HUES64 (cell line): ENCODE measurements at regions not wholly inside any gene's neighbourhood (a gene's known extent, or its start where the extent isn't known, plus 50 kb on each side); places are given as distances from the start of the nearest gene placed in this dataset.
"Not testable (repeated sequence)": the region's sequence is repeated elsewhere in the genome, so short reads cannot be mapped to it uniquely, and the experiment has no call there.

Source experiments
- H3K27ac ChIP-seq: 2 replicates; pipeline ENCODE4 v1.7.0; 2013; ENCODE audit warnings: low read depth, low read length, inconsistent platforms
- H3K27me3 ChIP-seq: 2 replicates; pipeline ENCODE4 v1.6.1; 2013; ENCODE audit warnings: mild to moderate bottlenecking, low read length; ENCODE audit not compliant: insufficient read depth
- H3K36me3 ChIP-seq: 2 replicates; pipeline ENCODE4 v1.6.1; 2013; ENCODE audit warnings: mild to moderate bottlenecking, low read length; ENCODE audit not compliant: insufficient read depth
- H3K4me1 ChIP-seq: 2 replicates; pipeline ENCODE4 v1.6.1; 2013; ENCODE audit warnings: mild to moderate bottlenecking, low read length, moderate library complexity; ENCODE audit not compliant: insufficient read depth
- H3K4me3 ChIP-seq: 2 replicates; pipeline ENCODE4 v1.5.1; 2013; ENCODE audit warnings: mild to moderate bottlenecking, low read length, moderate library complexity
- H3K9ac ChIP-seq: 2 replicates; pipeline ENCODE4 v1.6.1; 2013; ENCODE audit warnings: mild to moderate bottlenecking, low read depth, low read length
- H3K9me3 ChIP-seq: 2 replicates; pipeline ENCODE4 v1.6.1; 2013; ENCODE audit warnings: low read depth, low read length; ENCODE audit not compliant: insufficient read depth
- WGBS: fragments of 150-250, 120-280 bp; methylation state at CpG from one replicate; pipeline ENCODE4 v1.1.7; 2013; ENCODE audit warnings: missing lambda C conversion rate; 5-methylcytosine and 5-hydroxymethylcytosine counted together

DNA sequence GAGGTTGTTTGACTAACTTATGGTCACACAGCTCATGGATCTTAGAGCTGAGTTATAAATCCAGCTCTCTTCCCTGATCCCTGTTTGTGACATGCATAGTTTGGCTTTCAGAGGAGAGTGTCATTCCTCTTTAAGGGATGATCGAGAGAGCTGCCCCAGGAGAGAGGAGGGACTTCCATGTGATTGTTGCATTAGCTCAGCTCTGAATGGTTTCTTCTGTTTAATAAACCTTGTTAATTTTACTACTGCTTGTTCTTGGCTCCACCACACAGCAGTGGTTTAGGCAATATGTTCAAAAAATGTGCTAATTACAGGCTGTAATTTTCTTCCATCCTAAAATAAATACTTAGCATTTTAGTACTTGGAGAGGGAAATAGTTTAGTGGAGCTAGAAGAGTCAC lies 152.5 kb downstream of the C12orf75 start:
- Histone ChIP-seq H3K9ac (no peak overlapping the region), H3K27me3 (no peaks in the 10 kb centered on the region), H3K9me3 (no peaks in the 10 kb centered on the region), H3K36me3 (no peaks in the 10 kb centered on the region), H3K4me3 (no peak overlapping the region), H3K4me1 (peaks cover 22% of the 10 kb centered on the region), H3K27ac (no peak overlapping the region)
- 87% methylated on average over 1 of the region's 1 CpG for WGBS

DNA sequence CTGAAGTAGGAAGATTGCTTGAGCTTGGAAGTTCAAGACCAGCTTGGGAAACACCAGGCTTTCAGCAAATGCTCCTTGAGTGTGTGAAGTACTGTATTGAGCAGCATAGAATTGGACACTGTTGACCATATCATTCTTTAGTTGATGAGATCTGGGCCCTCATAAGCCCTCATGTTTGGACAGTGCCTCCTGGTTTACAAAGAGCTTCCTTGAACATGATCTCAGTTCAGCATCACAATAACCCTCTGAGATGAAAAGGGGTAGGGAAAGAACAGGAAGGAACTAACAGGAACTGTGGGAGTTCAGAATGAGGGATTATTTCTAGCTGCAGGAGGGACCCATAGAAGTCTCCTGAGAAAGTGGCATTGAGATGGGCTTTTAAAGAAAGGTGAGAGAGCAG lies 153.2 kb downstream of the C12orf75 start:
- H3K9ac ChIP-seq = no peak overlapping the region
- no peak overlapping the region for H3K27ac ChIP-seq
- no peaks in the 10 kb centered on the region for H3K9me3 ChIP-seq
- H3K36me3 ChIP-seq = no peaks in the 10 kb centered on the region
- H3K4me1 ChIP-seq = peaks cover 17% of the 10 kb centered on the region
- H3K27me3 ChIP-seq = no peaks in the 10 kb centered on the region
- H3K4me3 ChIP-seq = no peak overlapping the region

DNA sequence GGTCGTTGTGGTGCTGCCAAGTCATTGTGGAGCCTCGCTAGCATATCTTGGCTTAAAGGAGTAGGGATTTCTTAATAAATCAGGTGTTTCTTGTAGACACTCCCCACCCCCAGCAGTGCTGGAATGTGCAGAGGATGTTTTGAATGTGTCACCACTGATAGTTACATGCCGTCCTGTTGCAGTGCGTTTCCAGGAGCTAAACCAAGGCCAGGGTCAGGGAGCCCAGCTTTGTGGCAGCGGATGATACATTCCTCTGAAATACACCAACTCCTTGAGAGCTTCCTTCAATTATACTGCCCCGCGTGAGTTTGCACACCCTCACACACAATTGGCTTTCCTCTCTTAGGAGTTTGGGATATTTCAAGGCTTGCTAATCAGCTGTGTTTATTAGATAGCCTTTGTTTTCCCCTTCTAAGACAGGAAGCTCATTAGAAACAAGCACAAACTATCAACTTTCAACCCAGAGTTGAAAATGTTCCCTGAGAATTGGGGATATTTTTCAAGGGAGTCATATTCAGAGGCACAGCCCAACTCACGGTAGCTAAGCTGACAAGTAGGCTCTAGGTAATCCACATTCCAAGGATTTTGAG lies 154.9 kb downstream of the C12orf75 start:
- Histone ChIP-seq H3K27me3 (no peaks in the 10 kb centered on the region), H3K27ac (no peak overlapping the region), H3K9me3 (no peaks in the 10 kb centered on the region), H3K36me3 (no peaks in the 10 kb centered on the region), H3K4me3 (no peak overlapping the region), H3K4me1 (peaks cover 5% of the 10 kb centered on the region), H3K9ac (no peak overlapping the region)
- 78% methylated on average over 8 of the region's 8 CpGs for WGBS

DNA sequence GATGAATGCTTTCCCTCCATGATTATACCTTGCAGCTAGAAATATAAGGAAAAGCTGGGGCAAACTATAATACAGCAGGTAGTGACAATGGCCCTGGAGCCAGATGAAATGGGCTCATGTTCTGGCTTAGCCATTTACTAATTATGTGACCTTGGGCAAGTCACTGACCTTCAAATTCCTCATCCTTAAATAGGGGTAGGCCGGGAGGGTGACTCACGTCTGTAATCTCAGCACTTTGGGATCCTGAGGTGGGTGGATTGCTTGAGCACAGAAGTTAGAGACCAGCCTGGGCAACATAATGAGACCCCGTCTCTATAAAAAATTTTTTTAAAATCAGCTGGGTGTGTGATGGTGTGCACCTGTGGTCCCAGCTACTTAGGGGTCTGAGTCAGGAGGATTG lies 155.4 kb downstream of the C12orf75 start:
- Histone ChIP-seq H3K27me3 (no peaks in the 10 kb centered on the region), H3K9ac (no peak overlapping the region), H3K9me3 (no peaks in the 10 kb centered on the region), H3K4me3 (no peak overlapping the region), H3K27ac (no peak overlapping the region), H3K4me1 (0 out of 2 replicates have a peak, but pooled peaks cover under 1% of the 10 kb centered on the region), H3K36me3 (no peaks in the 10 kb centered on the region)
- WGBS = 90% methylated on average over 3 of the region's 3 CpGs

DNA sequence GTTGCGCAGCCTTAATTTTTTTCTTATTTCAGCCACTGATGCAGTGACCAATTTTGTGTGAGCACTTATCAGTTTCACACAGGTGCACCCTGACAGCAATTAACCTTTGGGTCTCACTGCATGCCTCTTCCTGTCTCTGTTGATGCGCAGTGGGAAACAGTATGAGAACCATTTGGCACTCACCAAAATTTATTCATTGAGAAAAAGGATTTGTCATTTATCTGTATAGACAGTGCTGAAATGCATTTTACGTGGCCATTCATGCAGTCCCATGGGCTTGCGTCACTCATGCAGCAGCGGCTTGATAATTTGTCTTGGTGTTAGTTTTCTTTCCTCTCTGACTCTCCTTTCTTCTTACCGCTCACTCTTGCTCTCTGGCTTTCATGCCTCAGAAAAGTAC lies 157.5 kb downstream of the C12orf75 start:
- Histone ChIP-seq H3K4me1 (no peaks in the 10 kb centered on the region), H3K9me3 (no peaks in the 10 kb centered on the region), H3K36me3 (no peaks in the 10 kb centered on the region), H3K4me3 (no peak overlapping the region), H3K27me3 (no peaks in the 10 kb centered on the region), H3K27ac (no peak overlapping the region), H3K9ac (no peak overlapping the region)
- WGBS = 91% methylated on average over 5 of the region's 6 CpGs

DNA sequence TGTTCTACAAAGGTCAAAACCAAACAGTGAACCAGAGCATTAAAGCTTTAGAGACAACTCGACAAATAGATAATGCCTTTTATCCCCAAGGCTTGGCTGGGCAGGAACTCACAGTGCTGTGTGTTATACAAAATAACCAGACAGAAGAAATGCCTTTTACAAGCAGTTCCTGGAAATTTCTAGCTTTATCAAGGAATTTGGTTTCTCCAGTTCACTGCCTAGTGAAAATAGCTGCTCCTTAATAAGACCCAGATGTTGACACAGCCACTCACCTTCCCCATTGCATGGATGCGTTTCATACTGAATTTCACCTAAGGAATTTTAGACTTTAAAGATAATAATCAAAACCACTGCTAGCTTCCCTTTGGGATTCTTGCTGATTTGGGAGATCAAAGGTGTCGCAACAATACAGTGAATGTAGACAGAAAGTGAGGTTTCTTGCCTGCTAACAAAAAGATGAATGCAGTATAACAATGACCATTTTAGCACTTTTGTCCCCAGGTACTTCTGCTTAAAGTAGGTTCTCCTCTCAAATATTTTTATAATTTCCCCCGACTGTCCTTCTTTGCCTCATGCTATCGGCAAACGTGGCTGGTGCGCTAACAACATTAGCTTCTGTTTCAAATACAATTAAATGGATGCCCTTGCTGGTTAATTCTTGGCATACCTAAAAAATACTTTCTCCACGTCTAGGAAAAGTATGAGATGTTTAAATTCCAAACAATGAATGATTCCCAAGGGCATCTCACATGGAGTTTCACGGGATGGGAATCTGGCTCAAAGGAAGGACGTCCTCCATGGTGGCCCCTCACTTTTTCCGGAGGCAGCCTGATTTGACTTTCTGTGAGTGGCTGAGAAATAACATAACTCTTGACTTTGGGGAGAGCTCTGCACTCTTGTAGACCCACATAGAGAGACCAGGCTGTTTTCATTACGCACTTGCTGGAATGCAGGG lies 162.4 kb downstream of the C12orf75 start:
- 96% methylated on average over 12 of the region's 12 CpGs for WGBS
- no peak overlapping the region for H3K27ac ChIP-seq

DNA sequence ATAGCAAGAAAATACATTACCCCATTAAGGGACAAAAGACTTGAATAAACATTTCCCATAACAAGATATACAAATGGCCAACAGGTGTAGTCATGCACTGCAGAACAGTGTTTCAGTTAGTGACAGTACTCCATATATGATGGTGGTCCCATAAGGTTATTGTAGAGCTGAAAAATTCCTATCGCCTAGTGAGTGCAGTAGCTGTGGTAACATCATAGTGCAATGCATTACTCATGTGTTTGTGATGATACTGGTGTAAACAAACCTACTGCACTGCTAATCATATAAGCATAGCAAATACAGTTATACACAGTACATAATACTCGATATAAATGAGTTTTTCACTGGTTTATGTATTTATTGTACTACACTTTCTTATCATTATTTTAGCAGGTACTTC lies 168.7 kb downstream of the C12orf75 start:
- Histone ChIP-seq H3K9me3 (0 out of 2 replicates have a peak, but pooled peaks cover 5% of the 10 kb centered on the region), H3K27ac (no peak overlapping the region), H3K36me3 (no peaks in the 10 kb centered on the region), H3K4me1 (no peaks in the 10 kb centered on the region), H3K27me3 (no peaks in the 10 kb centered on the region), H3K9ac (no peak overlapping the region), H3K4me3 (no peak overlapping the region)
- WGBS = 92% methylated on average over 1 of the region's 2 CpGs

More for the DNA sequence above, 162.4 kb downstream of the C12orf75 start:
- Histone ChIP-seq H3K9me3 (0 out of 2 replicates have a peak, but pooled peaks cover 5% of the 10 kb centered on the region), H3K4me3 (no peak overlapping the region), H3K4me1 (no peaks in the 10 kb centered on the region), H3K9ac (no peak overlapping the region), H3K27me3 (no peaks in the 10 kb centered on the region), H3K36me3 (no peaks in the 10 kb centered on the region)

DNA sequence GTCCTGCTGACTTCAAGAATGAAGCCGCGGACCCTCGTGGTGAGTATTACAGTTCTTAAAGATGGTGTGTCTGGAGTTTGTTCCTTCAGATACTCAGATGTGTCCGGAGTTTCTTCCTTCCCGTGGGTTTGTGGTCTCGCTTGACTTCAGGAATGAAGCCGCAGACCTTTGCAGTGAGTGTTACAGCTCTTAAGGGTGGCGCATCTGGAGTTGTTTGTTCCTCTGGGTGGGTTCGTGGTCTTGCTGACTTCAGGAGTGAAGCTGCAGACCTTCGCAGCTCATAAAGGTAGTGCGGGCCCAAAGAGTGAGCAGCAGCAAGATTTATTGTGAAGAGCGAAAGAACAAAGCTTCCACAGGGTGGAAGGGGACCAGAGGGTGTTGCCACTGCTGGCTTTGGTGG lies 170.2 kb downstream of the C12orf75 start:
- WGBS = 91% methylated on average over 12 of the region's 12 CpGs
- not testable (repeated sequence) for H3K27me3 ChIP-seq, H3K36me3 ChIP-seq, H3K4me3 ChIP-seq, H3K9me3 ChIP-seq, H3K9ac ChIP-seq, H3K27ac ChIP-seq, H3K4me1 ChIP-seq

DNA sequence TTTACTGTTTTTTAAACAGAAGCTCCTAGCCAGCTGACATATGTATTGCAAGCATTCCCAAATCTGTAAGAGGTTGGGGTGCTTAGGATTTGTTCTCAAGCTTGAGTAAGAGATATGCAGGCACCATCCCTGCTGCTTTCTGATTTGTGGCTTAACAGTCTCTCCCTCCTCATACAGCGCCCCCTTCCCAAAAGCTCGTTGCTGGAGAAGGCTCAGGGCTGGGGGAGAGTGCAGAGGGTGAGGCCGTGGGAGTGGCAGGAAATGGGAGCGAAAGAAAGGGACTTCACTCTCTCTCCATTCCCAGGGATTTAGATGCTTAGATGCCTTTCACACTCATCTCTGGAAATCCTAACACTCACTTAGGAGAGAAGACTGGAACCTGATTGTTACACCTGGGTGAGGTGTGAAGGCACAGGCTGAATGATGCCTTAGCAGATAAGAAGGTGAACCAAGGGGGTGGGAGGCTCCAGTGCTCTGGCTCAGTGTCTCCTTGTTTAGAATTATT lies 172.0 kb downstream of the C12orf75 start:
- WGBS = no CpG with 5 or more reads among the region's 4 CpGs
- H3K9ac ChIP-seq = no peak overlapping the region
- 0 out of 2 replicates have a peak, but pooled peaks cover under 1% of the 10 kb centered on the region for H3K9me3 ChIP-seq
- H3K36me3 ChIP-seq = no peaks in the 10 kb centered on the region
- no peak overlapping the region for H3K27ac ChIP-seq
- H3K4me3 ChIP-seq = no peak overlapping the region
- H3K27me3 ChIP-seq = no peaks in the 10 kb centered on the region
- no peaks in the 10 kb centered on the region for H3K4me1 ChIP-seq

DNA sequence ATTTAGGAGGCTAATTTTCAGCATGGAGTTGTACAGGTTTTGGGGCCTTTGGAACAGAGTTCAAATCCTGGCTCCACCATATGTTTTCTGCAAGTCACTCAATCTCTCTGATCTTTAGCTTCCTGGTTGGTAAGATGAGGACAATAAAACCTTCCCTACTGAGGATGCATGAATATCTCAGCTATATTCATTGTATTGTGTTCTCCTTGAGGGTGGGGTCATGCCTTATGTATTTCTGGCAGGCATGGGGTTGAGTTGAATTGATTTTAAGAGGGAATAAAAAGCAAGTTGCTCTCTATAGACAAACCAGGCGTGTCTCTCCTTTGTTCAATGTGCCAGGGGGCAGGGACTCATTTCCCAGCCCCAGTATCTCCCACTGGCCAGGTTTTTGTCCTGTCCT lies 173.1 kb downstream of the C12orf75 start:
- 91% methylated on average over 1 of the region's 1 CpG for WGBS
- Histone ChIP-seq H3K27ac (no peak overlapping the region), H3K27me3 (no peaks in the 10 kb centered on the region), H3K36me3 (no peaks in the 10 kb centered on the region), H3K9me3 (no peaks in the 10 kb centered on the region), H3K9ac (no peak overlapping the region), H3K4me3 (no peak overlapping the region), H3K4me1 (no peaks in the 10 kb centered on the region)

DNA sequence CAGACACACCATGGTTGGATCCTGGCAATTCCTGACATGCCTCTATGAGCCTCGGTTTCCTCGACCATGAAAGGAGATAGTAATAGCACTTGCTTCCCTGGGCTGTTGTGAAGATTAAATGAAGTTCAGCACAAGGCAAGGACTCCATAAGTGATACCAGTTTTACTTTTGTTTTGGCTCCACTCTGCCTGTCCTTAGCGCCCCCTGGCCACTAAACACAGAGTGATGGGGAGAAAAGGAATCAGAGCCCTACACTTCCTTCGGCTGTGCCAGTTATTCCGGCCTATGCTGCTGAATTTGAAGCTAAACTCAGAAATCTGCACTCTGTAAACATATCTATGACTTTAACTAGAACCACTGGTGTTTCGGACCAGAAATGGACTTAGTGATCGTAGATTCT lies 173.8 kb downstream of the C12orf75 start:
- Histone ChIP-seq H3K4me1 (no peaks in the 10 kb centered on the region), H3K36me3 (no peaks in the 10 kb centered on the region), H3K27ac (no peak overlapping the region), H3K4me3 (no peak overlapping the region), H3K27me3 (no peaks in the 10 kb centered on the region), H3K9me3 (no peaks in the 10 kb centered on the region), H3K9ac (no peak overlapping the region)
- WGBS = 95% methylated on average over 6 of the region's 7 CpGs
